ENCODE measurements at regions not wholly inside any gene's neighbourhood (a gene's known extent, or its start where the extent isn't known, plus 50 kb on each side); places are given as distances from the start of the nearest gene placed in this dataset.
"Not testable (repeated sequence)": the region's sequence is repeated elsewhere in the genome, so short reads cannot be mapped to it uniquely, and the experiment has no call there.

DNA sequence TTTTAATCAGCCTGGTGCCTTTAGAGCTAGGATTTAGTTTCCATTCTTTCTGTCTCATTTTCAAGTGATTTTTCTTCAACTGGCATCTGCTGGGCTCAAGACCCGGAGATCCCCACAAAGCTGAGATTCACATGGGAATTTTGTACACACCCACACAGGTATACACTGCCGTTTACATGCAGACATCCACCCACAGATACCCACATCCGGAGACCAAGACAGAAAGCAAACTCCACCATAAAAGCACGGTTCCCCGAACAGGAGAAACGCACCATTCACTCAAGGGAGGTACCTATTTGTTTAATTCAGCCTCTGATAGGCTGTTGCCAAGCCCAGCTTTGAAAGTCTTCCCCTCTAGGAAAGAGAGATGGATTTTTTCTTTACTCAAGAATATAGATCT is 87.2 kb downstream of the ART5 start:
- intact Hi-C loops (cut with DNase I); H3K27me3 ChIP-seq; H3K4me3 ChIP-seq; DNase-seq; H3K4me1 ChIP-seq; H3K36me3 ChIP-seq; ATAC-seq; H3K27ac ChIP-seq; H3K9me3 ChIP-seq: not testable (repeated sequence)
- 64 to 71% (median 65%) methylated on average over 6 of the region's 6 CpGs for WGBS, 4 donors

DNA sequence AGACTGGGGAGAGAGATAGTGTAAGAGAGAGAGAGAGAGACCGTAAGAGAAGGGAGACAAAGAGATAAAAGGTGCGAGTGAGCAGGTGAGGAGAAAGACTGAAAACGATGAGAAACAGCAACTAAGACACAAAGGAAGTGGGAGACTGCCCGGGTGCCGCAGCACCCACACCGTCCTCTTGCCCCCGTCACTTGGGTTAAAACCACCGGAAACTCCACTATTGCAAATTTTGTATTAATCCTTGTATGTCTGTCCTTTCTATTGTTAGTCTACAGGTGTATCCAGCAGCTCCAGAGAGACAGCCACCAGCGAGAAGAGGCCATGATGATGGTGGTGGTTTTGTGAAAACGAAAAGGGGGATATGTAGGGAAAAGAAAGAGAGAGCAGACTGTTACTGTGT is 96.8 kb downstream of the ART5 start:
- intact Hi-C loops (cut with DNase I); DNase-seq: not testable (repeated sequence)
- WGBS, 4 donors, result 85 to 87% (median 86%) methylated on average over 10 of the region's 10 CpGs

DNA sequence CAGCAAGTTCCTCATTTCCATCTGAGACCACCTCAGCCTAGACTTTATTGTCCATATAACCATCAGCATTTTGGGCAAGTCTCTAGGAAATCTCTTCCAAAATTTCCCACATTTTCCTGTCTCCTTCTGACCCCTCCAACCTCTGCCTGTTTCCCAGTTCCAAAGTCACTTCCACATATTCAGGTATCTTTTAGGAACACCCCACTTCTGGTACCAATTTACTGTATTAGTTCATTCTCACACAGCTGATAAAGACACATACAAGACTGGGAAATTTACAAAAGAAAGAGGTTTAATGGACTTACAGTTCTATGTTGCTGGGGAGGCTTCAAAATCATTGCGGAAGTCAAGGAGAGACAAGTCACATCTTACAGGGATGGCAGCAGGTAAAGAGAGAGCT is 103.6 kb downstream of the ART5 start:
- H3K27ac ChIP-seq; H3K9me3 ChIP-seq; H3K4me1 ChIP-seq; H3K4me3 ChIP-seq; DNase-seq; intact Hi-C loops (cut with DNase I); H3K36me3 ChIP-seq; H3K27me3 ChIP-seq; ATAC-seq: not testable (repeated sequence)
- 80 to 100% (median 98%) methylated on average over 1 of the region's 1 CpG for WGBS, 4 donors

More for the DNA sequence above, 96.8 kb downstream of the ART5 start:
- H3K4me1 ChIP-seq, H3K27me3 ChIP-seq, H3K4me3 ChIP-seq, H3K36me3 ChIP-seq, ATAC-seq, H3K27ac ChIP-seq, H3K9me3 ChIP-seq: not testable (repeated sequence)

DNA sequence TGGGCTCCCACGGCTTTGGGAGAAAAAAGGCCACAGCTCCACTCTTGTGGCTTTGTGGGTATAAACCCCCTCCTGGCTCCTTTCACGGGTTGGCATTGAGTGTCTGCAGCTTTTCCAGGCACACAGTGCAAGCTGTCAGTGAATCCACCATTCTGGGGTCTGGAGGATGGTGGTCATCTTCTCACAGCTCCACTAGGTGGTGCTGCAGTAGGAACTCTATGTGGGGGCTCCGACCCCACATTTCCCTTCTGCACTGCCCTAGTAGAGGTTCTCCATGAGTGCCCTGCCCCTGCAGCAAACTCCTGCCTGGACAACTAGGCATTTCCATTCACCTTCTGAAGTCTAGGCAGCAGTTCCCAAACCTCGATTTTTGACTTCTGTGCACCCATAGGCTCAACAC is 104.5 kb downstream of the ART5 start:
- H3K36me3 ChIP-seq; intact Hi-C loops (cut with DNase I); DNase-seq; H3K27me3 ChIP-seq; ATAC-seq; H3K4me3 ChIP-seq; H3K9me3 ChIP-seq; H3K4me1 ChIP-seq; H3K27ac ChIP-seq: not testable (repeated sequence)
- WGBS, 4 donors, result 59 to 80% (median 62%) methylated on average over 1 to 4 of the region's 4 CpGs

DNA sequence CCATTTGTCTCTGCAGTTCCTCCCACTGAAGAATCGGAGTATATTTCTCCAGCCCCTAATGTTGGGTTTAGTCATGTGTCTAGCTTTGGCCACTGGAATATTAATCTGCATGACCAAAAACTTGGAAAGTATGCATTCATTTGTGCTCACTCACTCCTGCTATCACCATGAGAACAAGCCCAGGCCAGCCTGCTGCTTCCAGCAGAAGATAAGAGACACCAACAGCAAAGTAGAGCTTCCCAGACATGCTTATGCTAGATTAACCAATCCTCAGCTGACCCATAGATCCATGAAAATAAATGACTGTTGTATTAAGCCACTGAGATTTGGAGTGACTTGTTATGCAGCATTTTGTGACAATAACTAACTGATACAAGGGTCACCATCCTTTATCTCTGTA is 108.8 kb downstream of the ART5 start:
- H3K27me3 ChIP-seq; H3K27ac ChIP-seq; H3K36me3 ChIP-seq; intact Hi-C loops (cut with DNase I); ATAC-seq; H3K4me3 ChIP-seq; DNase-seq; H3K9me3 ChIP-seq; H3K4me1 ChIP-seq: not testable (repeated sequence)
- WGBS, 4 donors, result 75 to 100% (median 91%) methylated on average over 1 of the region's 1 CpG

DNA sequence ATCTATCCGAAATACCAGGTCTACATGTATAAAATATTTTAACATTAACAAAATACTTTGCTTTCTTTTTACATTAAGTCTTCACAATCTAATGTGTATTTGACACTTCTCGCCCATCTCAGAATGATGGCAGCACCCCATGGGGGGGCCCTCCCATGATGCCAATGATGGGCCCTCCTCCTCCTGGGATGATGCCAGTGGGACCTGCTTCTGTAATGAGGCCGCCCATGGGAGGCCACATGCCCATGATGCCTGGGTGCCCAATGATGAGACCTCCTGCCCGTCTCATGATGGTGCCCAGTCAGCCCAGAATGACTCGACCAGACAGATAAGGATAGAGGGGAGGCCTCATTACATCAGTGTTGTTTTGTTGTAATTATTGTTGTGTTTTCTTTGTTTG is 110.5 kb downstream of the ART5 start:
- 77 to 86% (median 83%) methylated on average over 5 of the region's 5 CpGs for WGBS, 4 donors
- H3K36me3 ChIP-seq; H3K27ac ChIP-seq; H3K9me3 ChIP-seq; H3K4me3 ChIP-seq; DNase-seq; H3K4me1 ChIP-seq; H3K27me3 ChIP-seq; intact Hi-C loops (cut with DNase I); ATAC-seq: not testable (repeated sequence)

DNA sequence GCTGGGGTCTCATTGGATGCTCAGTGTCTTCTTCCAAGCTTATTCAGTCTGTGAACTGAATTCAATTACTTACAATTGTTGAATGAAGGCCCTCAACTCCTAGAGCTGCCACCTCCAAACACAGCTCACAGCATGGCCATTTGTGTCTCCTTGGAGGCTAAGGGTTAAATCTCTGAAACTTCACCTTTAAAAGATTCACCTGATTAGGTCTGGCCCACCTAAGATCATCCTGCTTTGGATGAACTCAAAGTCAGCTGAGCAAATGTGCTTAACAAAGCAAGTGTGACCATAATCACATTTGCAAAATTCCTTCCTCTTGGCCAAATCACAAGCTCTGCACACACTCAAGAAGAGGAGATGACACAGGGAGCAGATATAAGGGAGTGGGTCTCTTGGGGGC is 118.2 kb downstream of the ART5 start:
- ATAC-seq, H3K27me3 ChIP-seq: not testable (repeated sequence)

GRCh38 chr11:3520905-3521304 is 120.9 kb downstream of the ART5 start:
- H3K27me3 ChIP-seq; H3K27ac ChIP-seq; H3K4me3 ChIP-seq; H3K4me1 ChIP-seq; H3K36me3 ChIP-seq; DNase-seq; intact Hi-C loops (cut with DNase I); ATAC-seq: not testable (repeated sequence)
- peaks cover 0 to 11% (median 0%) of the 10 kb centered on the region in 12 donors for H3K9me3 ChIP-seq

More for the DNA sequence above, 118.2 kb downstream of the ART5 start:
- DNase-seq; H3K27ac ChIP-seq; H3K4me3 ChIP-seq; H3K4me1 ChIP-seq; H3K36me3 ChIP-seq; intact Hi-C loops (cut with DNase I): not testable (repeated sequence)
- H3K9me3 ChIP-seq, result peaks cover 0 to 11% (median 0%) of the 10 kb centered on the region in 12 donors

- DNase-seq; H3K27ac ChIP-seq; H3K27me3 ChIP-seq; H3K36me3 ChIP-seq; intact Hi-C loops (cut with DNase I); ATAC-seq; H3K4me1 ChIP-seq; H3K4me3 ChIP-seq: not testable (repeated sequence)
- H3K9me3 ChIP-seq, result peaks cover 0 to 11% (median 0%) of the 10 kb centered on the region in 12 donors
- WGBS, 4 donors, result 75 to 83% (median 81%) methylated on average over 5 of the region's 5 CpGs
These were observed 122.0 kb downstream of the ART5 start for GRCh38 chr11:3519841-3520240.

- Histone ChIP-seq H3K9me3 (peaks cover 0 to 11% (median 0%) of the 10 kb centered on the region in 12 donors), H3K27me3 (peaks cover 0 to 18% (median 0%) of the 10 kb centered on the region in 9 donors)
- ATAC-seq; intact Hi-C loops (cut with DNase I); DNase-seq; H3K36me3 ChIP-seq; H3K4me1 ChIP-seq; H3K4me3 ChIP-seq; H3K27ac ChIP-seq: not testable (repeated sequence)
- WGBS, 4 donors, result 50 to 63% (median 59%) methylated on average over 4 of the region's 4 CpGs
These were observed 124.7 kb downstream of the ART5 start for GRCh38 chr11:3516934-3517567.

- 29 to 42% (median 34%) methylated on average over 6 of the region's 6 CpGs for WGBS, 4 donors
- H3K36me3 ChIP-seq; intact Hi-C loops (cut with DNase I); H3K4me1 ChIP-seq; H3K4me3 ChIP-seq; H3K27ac ChIP-seq; ATAC-seq; DNase-seq: not testable (repeated sequence)
- H3K9me3 ChIP-seq, result peaks cover 0 to 11% (median 0%) of the 10 kb centered on the region in 12 donors
- peaks cover 0 to 20% (median 0%) of the 10 kb centered on the region in 9 donors for H3K27me3 ChIP-seq
These were observed 125.4 kb downstream of the ART5 start for GRCh38 chr11:3516345-3516933.

Measured in heart left ventricle (tissue), 16 donors.